Upper lobe of left lung (tissue), 6 donors: ENCODE measurements at regions not wholly inside any gene's neighbourhood (a gene's known extent, or its start where the extent isn't known, plus 50 kb on each side); places are given as distances from the start of the nearest gene placed in this dataset.
A peak's percentile ranks its signal among the peaks of the same experiment; 100 is the strongest.

Experiments used
- ATAC-seq, 2 donors: fragments of 200-7000 bp; cut with Tn5 transposase; one replicate each; pipeline ENCODE4 v1.9.1; 2022; ENCODE audit warnings: mild to moderate bottlenecking in 2 of 2, moderate library complexity in 2 of 2; ENCODE audit not compliant: low FRiP score in 2 of 2
- DNase-seq, 2 donors: peaks; one replicate each; pipeline ENCODE4 v3.0.0-alpha.2; 2019 to 2020
- H3K27ac ChIP-seq, 4 donors: fragments of 200-600 bp; sonication (generic); one replicate each; pipeline ENCODE4 v1.5.1; 2016 to 2019
- H3K27me3 ChIP-seq, 4 donors: fragments of 200-600 bp; sonication (generic); one replicate each; pipeline ENCODE4 v1.5.1; 2017 to 2019
- H3K36me3 ChIP-seq, 4 donors: fragments of 200-600 bp; sonication (generic); one replicate each; pipeline ENCODE4 v1.5.1; 2016 to 2019
- H3K4me1 ChIP-seq, 4 donors: fragments of 200-600 bp; sonication (generic); one replicate each; pipeline ENCODE4 v1.5.1; 2018 to 2019
- H3K4me3 ChIP-seq, 4 donors: fragments of 200-600 bp; sonication (generic); one replicate each; pipeline ENCODE4 v1.5.1; 2017 to 2019; ENCODE audit warnings: mild to moderate bottlenecking in 2 of 4, moderate library complexity in 1 of 4
- H3K9me3 ChIP-seq, 4 donors: fragments of 200-600 bp; sonication (generic); one replicate each; pipeline ENCODE4 v1.5.1; 2018 to 2019
- CTCF ChIP-seq, 6 experiments: fragments of 450-650 bp in 4 of 6; fragments of 200-600 bp in 2 of 6; sonication (generic) in 2 of 6; IDR thresholded peaks; one replicate each; pipeline ENCODE4 v1.5.1; 2016 to 2019; ENCODE audit warnings: antibody characterized with exemption in 6 of 6
- EP300 ChIP-seq, 4 donors: sonication (generic); formaldehyde crosslinking; IDR thresholded peaks; one replicate each; pipeline ENCODE4 v1.5.1; 2017; ENCODE audit warnings: antibody characterized with exemption in 4 of 4, control low read depth in 2 of 4
- POLR2A ChIP-seq, 4 donors: fragments of 450-650 bp; IDR thresholded peaks; one replicate each; pipeline ENCODE4 v1.5.1; 2016 to 2017; ENCODE audit warnings: antibody characterized with exemption in 4 of 4, mild to moderate bottlenecking in 2 of 4
- POLR2AphosphoS5 ChIP-seq, 2 donors: sonication (generic); formaldehyde crosslinking; IDR thresholded peaks; one replicate each; pipeline ENCODE4 v1.5.1; 2017; ENCODE audit warnings: antibody characterized with exemption in 2 of 2
- WGBS, 2 donors: methylation state at CpG; one replicate each; pipeline ENCODE4 v1.1.5; 2017 to 2018; 5-methylcytosine and 5-hydroxymethylcytosine counted together
- donor health status: DM: no; HTN: no; CAD: no; lungs with moderate emphysema.
- donor health status: DM: no; HTN: yes; CAD: no; lungs with severe emphysema.

GRCh38 chr10:27599546-27599945, 95.4 kb downstream of the RAB18 start:
- Histone ChIP-seq H3K27me3 (no peaks in the 10 kb centered on the region), H3K36me3 (no peaks in the 10 kb centered on the region), H3K27ac (no peak overlapping the region), H3K4me1 (peaks cover 0 to 5% (median 0%) of the 10 kb centered on the region in 4 donors), H3K9me3 (no peaks in the 10 kb centered on the region), H3K4me3 (no peak overlapping the region)
- DNase-seq (no peak), ATAC-seq (no peak)
- TF ChIP-seq POLR2A (IDR thresholded peaks at IDR 0.05) = no peak
- no peak for TF ChIP-seq EP300 (IDR thresholded peaks at IDR 0.05)
- TF ChIP-seq POLR2AphosphoS5 (IDR thresholded peaks at IDR 0.05) = no peak
- no peak for TF ChIP-seq CTCF (IDR thresholded peaks at IDR 0.05)
- WGBS, 2 donors = 76% methylated on average over 2 of the region's 2 CpGs; no CpG with 5 or more reads in 1 of the 2 donors

- peaks cover 0 to 5% (median 0%) of the 10 kb centered on the region in 4 donors for H3K4me1 ChIP-seq
- peak in 1 of 2 donors; percentile 79 for ATAC-seq
Measured at GRCh38 chr10:27600930-27601329, 96.8 kb downstream of the RAB18 start.

GRCh38 chr10:27601503-27601902, 97.4 kb downstream of the RAB18 start:
- no peak for DNase-seq
- H3K4me3 ChIP-seq = no peak overlapping the region
- no peak overlapping the region for H3K27ac ChIP-seq
- peaks cover 0 to 5% (median 0%) of the 10 kb centered on the region in 4 donors for H3K4me1 ChIP-seq
- WGBS, 2 donors = 49 to 63% methylated on average over 5 of the region's 5 CpGs
- no peak for TF ChIP-seq POLR2A (IDR thresholded peaks at IDR 0.05)
- TF ChIP-seq CTCF (IDR thresholded peaks at IDR 0.05) = no peak
- TF ChIP-seq POLR2AphosphoS5 (IDR thresholded peaks at IDR 0.05) = no peak
- no peak for TF ChIP-seq EP300 (IDR thresholded peaks at IDR 0.05)
- H3K27me3 ChIP-seq = no peaks in the 10 kb centered on the region
- no peak for ATAC-seq
- H3K9me3 ChIP-seq = no peaks in the 10 kb centered on the region
- H3K36me3 ChIP-seq = no peaks in the 10 kb centered on the region

More at GRCh38 chr10:27600930-27601329, 96.8 kb downstream of the RAB18 start:
- Histone ChIP-seq H3K4me3 (no peak overlapping the region), H3K36me3 (no peaks in the 10 kb centered on the region), H3K9me3 (no peaks in the 10 kb centered on the region), H3K27me3 (no peaks in the 10 kb centered on the region), H3K27ac (no peak overlapping the region)
- TF ChIP-seq CTCF (IDR thresholded peaks at IDR 0.05) (no peak), POLR2AphosphoS5 (IDR thresholded peaks at IDR 0.05) (no peak), POLR2A (IDR thresholded peaks at IDR 0.05) (no peak), EP300 (IDR thresholded peaks at IDR 0.05) (no peak)
- WGBS, 2 donors = 68 to 77% methylated on average over 2 of the region's 2 CpGs
- DNase-seq = no peak

GRCh38 chr10:27601946-27602538, 97.9 kb downstream of the RAB18 start:
- ATAC-seq = no peak
- H3K36me3 ChIP-seq = no peaks in the 10 kb centered on the region
- H3K27ac ChIP-seq = no peak overlapping the region
- peaks cover 0 to 5% (median 0%) of the 10 kb centered on the region in 4 donors for H3K4me1 ChIP-seq
- no peak overlapping the region for H3K4me3 ChIP-seq
- no peak for DNase-seq
- H3K27me3 ChIP-seq = no peaks in the 10 kb centered on the region
- TF ChIP-seq POLR2AphosphoS5 (IDR thresholded peaks at IDR 0.05) = no peak
- no peak for TF ChIP-seq EP300 (IDR thresholded peaks at IDR 0.05)
- TF ChIP-seq CTCF (IDR thresholded peaks at IDR 0.05) = no peak
- TF ChIP-seq POLR2A (IDR thresholded peaks at IDR 0.05) = no peak
- H3K9me3 ChIP-seq = no peaks in the 10 kb centered on the region
- 60 to 74% methylated on average over 6 of the region's 6 CpGs for WGBS, 2 donors

- ATAC-seq = no peak
Measured at GRCh38 chr10:27603104-27603503, 99.0 kb downstream of the RAB18 start.

More at GRCh38 chr10:27603104-27603503, 99.0 kb downstream of the RAB18 start:
- Histone ChIP-seq H3K4me1 (peaks cover 0 to 5% (median 0%) of the 10 kb centered on the region in 4 donors), H3K27ac (no peak overlapping the region), H3K36me3 (no peaks in the 10 kb centered on the region), H3K9me3 (no peaks in the 10 kb centered on the region), H3K27me3 (no peaks in the 10 kb centered on the region), H3K4me3 (no peak overlapping the region)
- DNase-seq = no peak
- TF ChIP-seq POLR2A (IDR thresholded peaks at IDR 0.05) (no peak), CTCF (IDR thresholded peaks at IDR 0.05) (no peak), EP300 (IDR thresholded peaks at IDR 0.05) (no peak), POLR2AphosphoS5 (IDR thresholded peaks at IDR 0.05) (no peak)
- WGBS, 2 donors = 81 to 94% methylated on average over 1 of the region's 1 CpG
